ENCODE measurements at regions not wholly inside any gene's neighbourhood (a gene's known extent, or its start where the extent isn't known, plus 50 kb on each side); places are given as distances from the start of the nearest gene placed in this dataset.

GRCh38 chrX:114390251-114390796 lies 193.6 kb upstream of the HTR2C start:
- no peaks in the 10 kb centered on the region for H3K4me1 ChIP-seq (ENCODE audit: control insufficient read depth, insufficient read depth, low read length)
- POLR2A ChIA-PET: no interaction called here
- H3K4me3 ChIP-seq (ENCODE audit: low read depth, low read length): no peak overlapping the region
- CTCF ChIA-PET: no interaction called here
- no peaks in the 10 kb centered on the region for H3K36me3 ChIP-seq (ENCODE audit: control insufficient read depth in 2 of 2, insufficient read depth in 1 of 2, low read length in 2 of 2)
- TF ChIP-seq REST (tag by site-specific recombination; IDR thresholded peaks at IDR 0.05) (no peak), TCF7L2 (IDR thresholded peaks at IDR 0.05; ENCODE audit: borderline replicate concordance, low read depth, low read length) (no peak), ZBTB21 (tag by site-specific recombination; IDR thresholded peaks at IDR 0.05) (no peak), ZNF354C (tag by site-specific recombination; IDR thresholded peaks at IDR 0.05; ENCODE audit: borderline replicate concordance, low read depth) (no peak), ZNF768 (tag by site-specific recombination; IDR thresholded peaks at IDR 0.05) (no peak), ZNF670 (tag by site-specific recombination; IDR thresholded peaks at IDR 0.05; ENCODE audit: low read depth) (no peak)
- TF ChIP-seq, protein P1, sequence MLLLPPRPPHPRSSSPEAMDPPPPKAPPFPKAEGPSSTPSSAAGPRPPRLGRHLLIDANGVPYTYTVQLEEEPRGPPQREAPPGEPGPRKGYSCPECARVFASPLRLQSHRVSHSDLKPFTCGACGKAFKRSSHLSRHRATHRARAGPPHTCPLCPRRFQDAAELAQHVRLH (tag by site-specific recombination; IDR thresholded peaks at IDR 0.05): no peak
- no peak overlapping the region for H3K27ac ChIP-seq (ENCODE audit: extremely low read depth, low read depth, low read length)
- H3K9me3 ChIP-seq (ENCODE audit: control insufficient read depth, insufficient read depth, low read depth, low read length): no peaks in the 10 kb centered on the region
